Right hindlimb (tissue), 1 donor: ENCODE measurements at regions not wholly inside any gene's neighbourhood (a gene's known extent, or its start where the extent isn't known, plus 50 kb on each side); places are given as distances from the start of the nearest gene placed in this dataset.
"Not testable (repeated sequence)": the region's sequence is repeated elsewhere in the genome, so short reads cannot be mapped to it uniquely, and the experiment has no call there.

Experiments used
- DNase-seq: peaks from one replicate; pipeline ENCODE4 v3.0.0-alpha.2; 2018

- DNase-seq, result no peak
Observed at GRCh38 chr22:33221568-33221967, 163.4 kb upstream of the SYN3 start.

- no peak for DNase-seq
Observed at GRCh38 chr22:33220476-33221080, 162.4 kb upstream of the SYN3 start.

- DNase-seq, result no peak
Observed at GRCh38 chr22:33219648-33220384, 161.6 kb upstream of the SYN3 start.

- no peak for DNase-seq
Observed at GRCh38 chr22:33213383-33214075, 155.3 kb upstream of the SYN3 start.

- peak; percentile 27 for DNase-seq
Observed at GRCh38 chr22:33209930-33210784, 152.0 kb upstream of the SYN3 start.

GRCh38 chr22:33204408-33204807 is 146.2 kb upstream of the SYN3 start:
- no peak for DNase-seq

GRCh38 chr22:33202455-33202854 is 144.3 kb upstream of the SYN3 start:
- no peak for DNase-seq

- DNase-seq, result no peak
Observed at GRCh38 chr22:33194529-33195077, 136.4 kb upstream of the SYN3 start.

- DNase-seq, result no peak
Observed at GRCh38 chr22:33192156-33192555, 134.0 kb upstream of the SYN3 start.

GRCh38 chr22:33188326-33188725 is 130.1 kb upstream of the SYN3 start:
- DNase-seq, result no peak

- DNase-seq, result no peak
Observed at GRCh38 chr22:33186816-33187215, 128.6 kb upstream of the SYN3 start.

- DNase-seq, result no peak
Observed at GRCh38 chr22:33180356-33180755, 122.2 kb upstream of the SYN3 start.

GRCh38 chr22:33167998-33168790 is 110.0 kb upstream of the SYN3 start:
- DNase-seq, result no peak

GRCh38 chr22:33166206-33166605 is 108.0 kb upstream of the SYN3 start:
- no peak for DNase-seq

- DNase-seq, result no peak
Observed at GRCh38 chr22:33163815-33164214, 105.6 kb upstream of the SYN3 start.

GRCh38 chr22:33162196-33162595 is 104.0 kb upstream of the SYN3 start:
- DNase-seq, result no peak

GRCh38 chr22:33160525-33160924 is 102.3 kb upstream of the SYN3 start:
- DNase-seq, result no peak

- DNase-seq, result not testable (repeated sequence)
Observed at GRCh38 chr22:33154967-33155366, 96.8 kb upstream of the SYN3 start.

- no peak for DNase-seq
Observed at GRCh38 chr22:33149611-33150010, 91.4 kb upstream of the SYN3 start.

- DNase-seq, result no peak
Observed at GRCh38 chr22:33144721-33145120, 86.5 kb upstream of the SYN3 start.

- DNase-seq, result no peak
Observed at GRCh38 chr22:33142282-33143055, 84.3 kb upstream of the SYN3 start.
